ENCODE measurements at regions not wholly inside any gene's neighbourhood (a gene's known extent, or its start where the extent isn't known, plus 50 kb on each side); places are given as distances from the start of the nearest gene placed in this dataset.
A peak's percentile ranks its signal among the peaks of the same experiment; 100 is the strongest.

- Histone ChIP-seq H3K27ac (no peak overlapping the region), H3K9me3 (no peaks in the 10 kb centered on the region), H3K4me3 (no peak overlapping the region), H3K4me1 (peaks cover 0 to 20% (median 4%) of the 10 kb centered on the region in 3 donors), H3K27me3 (no peaks in the 10 kb centered on the region), H3K36me3 (no peaks in the 10 kb centered on the region)
- DNase-seq = no peak
- intact Hi-C loops (cut with DNase I) = no loop called here
- 88 to 100% methylated on average over 1 of the region's 1 CpG for WGBS, 2 donors
- TF ChIP-seq, protein P1, sequence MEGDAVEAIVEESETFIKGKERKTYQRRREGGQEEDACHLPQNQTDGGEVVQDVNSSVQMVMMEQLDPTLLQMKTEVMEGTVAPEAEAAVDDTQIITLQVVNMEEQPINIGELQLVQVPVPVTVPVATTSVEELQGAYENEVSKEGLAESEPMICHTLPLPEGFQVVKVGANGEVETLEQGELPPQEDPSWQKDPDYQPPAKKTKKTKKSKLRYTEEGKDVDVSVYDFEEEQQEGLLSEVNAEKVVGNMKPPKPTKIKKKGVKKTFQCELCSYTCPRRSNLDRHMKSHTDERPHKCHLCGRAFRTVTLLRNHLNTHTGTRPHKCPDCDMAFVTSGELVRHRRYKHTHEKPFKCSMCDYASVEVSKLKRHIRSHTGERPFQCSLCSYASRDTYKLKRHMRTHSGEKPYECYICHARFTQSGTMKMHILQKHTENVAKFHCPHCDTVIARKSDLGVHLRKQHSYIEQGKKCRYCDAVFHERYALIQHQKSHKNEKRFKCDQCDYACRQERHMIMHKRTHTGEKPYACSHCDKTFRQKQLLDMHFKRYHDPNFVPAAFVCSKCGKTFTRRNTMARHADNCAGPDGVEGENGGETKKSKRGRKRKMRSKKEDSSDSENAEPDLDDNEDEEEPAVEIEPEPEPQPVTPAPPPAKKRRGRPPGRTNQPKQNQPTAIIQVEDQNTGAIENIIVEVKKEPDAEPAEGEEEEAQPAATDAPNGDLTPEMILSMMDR (IDR thresholded peaks at IDR 0.05) = no peak
- TF ChIP-seq POLR2A (IDR thresholded peaks at IDR 0.05) = no peak
Measured at GRCh38 chr17:13398853-13399252, 202.9 kb downstream of the HS3ST3A1 start.

DNA sequence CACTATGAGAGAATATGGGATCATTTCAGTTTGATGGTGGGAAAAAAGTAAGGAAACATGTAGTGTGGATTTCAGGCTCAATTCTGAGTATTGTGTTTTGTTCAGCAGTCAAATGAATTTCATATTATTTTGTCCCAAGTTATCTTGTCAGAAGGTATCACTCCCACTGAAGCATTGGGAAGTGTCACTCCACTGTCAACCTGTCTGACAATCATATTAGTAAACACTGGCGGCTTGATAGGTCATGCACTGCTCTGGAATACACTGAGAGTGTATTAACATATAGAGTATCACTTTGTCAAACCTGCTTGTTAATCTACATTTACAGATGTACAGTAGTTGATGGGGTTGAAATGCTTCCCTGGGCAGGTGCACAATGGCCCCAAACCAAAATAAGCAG is 203.6 kb downstream of the HS3ST3A1 start:
- H3K4me3 ChIP-seq = no peak overlapping the region
- TF ChIP-seq, protein P1 (IDR thresholded peaks at IDR 0.05) = no peak
- TF ChIP-seq POLR2A (IDR thresholded peaks at IDR 0.05) = no peak
- WGBS, 2 donors = 93 to 100% methylated on average over 1 of the region's 1 CpG
- peaks cover 0 to 20% (median 4%) of the 10 kb centered on the region in 3 donors for H3K4me1 ChIP-seq
- no peaks in the 10 kb centered on the region for H3K36me3 ChIP-seq
- no peaks in the 10 kb centered on the region for H3K27me3 ChIP-seq
- H3K27ac ChIP-seq = no peak overlapping the region
- no peak for DNase-seq
- intact Hi-C loops (cut with DNase I) = no loop called here
- H3K9me3 ChIP-seq = no peaks in the 10 kb centered on the region

GRCh38 chr17:13395862-13396261 is 205.9 kb downstream of the HS3ST3A1 start:
- Histone ChIP-seq H3K27ac (peak overlapping the region in 2 of 4 donors; percentile 30 to 60), H3K4me3 (no peak overlapping the region), H3K36me3 (no peaks in the 10 kb centered on the region), H3K9me3 (no peaks in the 10 kb centered on the region), H3K4me1 (peaks cover 0 to 20% (median 4%) of the 10 kb centered on the region in 3 donors), H3K27me3 (no peaks in the 10 kb centered on the region)
- TF ChIP-seq, protein P1 (IDR thresholded peaks at IDR 0.05) = no peak
- TF ChIP-seq POLR2A (IDR thresholded peaks at IDR 0.05) = no peak
- intact Hi-C loops (cut with DNase I) = no loop called here
- 18 to 35% methylated on average over 1 of the region's 1 CpG for WGBS, 2 donors
- no peak for DNase-seq

DNA sequence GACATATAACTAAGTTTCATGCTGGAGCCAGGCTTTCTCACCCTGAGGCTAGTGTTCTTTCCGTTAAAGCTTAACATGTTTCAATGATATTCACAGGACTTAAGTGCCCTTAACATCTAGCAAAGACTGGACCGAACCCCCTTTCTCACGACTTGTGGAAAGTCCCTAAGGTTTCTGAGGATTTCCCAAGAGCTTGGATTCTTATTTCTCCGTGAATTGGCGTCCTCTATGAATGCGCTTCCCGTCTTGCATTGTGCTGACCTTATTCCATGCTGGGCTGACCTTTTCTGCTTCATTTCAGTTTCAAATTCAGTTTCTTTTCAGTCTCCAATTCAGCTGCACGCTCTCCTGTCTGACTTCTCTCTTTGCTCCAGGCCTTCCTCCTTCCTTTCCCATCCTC is 206.4 kb downstream of the HS3ST3A1 start:
- H3K27ac ChIP-seq = peak overlapping the region in 2 of 4 donors; percentile 30 to 60
- WGBS, 2 donors = 31 to 32% methylated on average over 8 of the region's 8 CpGs
- peaks cover 0 to 20% (median 4%) of the 10 kb centered on the region in 3 donors for H3K4me1 ChIP-seq
- H3K9me3 ChIP-seq = no peaks in the 10 kb centered on the region
- no peaks in the 10 kb centered on the region for H3K27me3 ChIP-seq
- intact Hi-C loops (cut with DNase I) = no loop called here
- no peak for TF ChIP-seq POLR2A (IDR thresholded peaks at IDR 0.05)
- TF ChIP-seq, protein P1 (IDR thresholded peaks at IDR 0.05) = no peak
- no peak for DNase-seq
- H3K4me3 ChIP-seq = no peak overlapping the region
- no peaks in the 10 kb centered on the region for H3K36me3 ChIP-seq

DNA sequence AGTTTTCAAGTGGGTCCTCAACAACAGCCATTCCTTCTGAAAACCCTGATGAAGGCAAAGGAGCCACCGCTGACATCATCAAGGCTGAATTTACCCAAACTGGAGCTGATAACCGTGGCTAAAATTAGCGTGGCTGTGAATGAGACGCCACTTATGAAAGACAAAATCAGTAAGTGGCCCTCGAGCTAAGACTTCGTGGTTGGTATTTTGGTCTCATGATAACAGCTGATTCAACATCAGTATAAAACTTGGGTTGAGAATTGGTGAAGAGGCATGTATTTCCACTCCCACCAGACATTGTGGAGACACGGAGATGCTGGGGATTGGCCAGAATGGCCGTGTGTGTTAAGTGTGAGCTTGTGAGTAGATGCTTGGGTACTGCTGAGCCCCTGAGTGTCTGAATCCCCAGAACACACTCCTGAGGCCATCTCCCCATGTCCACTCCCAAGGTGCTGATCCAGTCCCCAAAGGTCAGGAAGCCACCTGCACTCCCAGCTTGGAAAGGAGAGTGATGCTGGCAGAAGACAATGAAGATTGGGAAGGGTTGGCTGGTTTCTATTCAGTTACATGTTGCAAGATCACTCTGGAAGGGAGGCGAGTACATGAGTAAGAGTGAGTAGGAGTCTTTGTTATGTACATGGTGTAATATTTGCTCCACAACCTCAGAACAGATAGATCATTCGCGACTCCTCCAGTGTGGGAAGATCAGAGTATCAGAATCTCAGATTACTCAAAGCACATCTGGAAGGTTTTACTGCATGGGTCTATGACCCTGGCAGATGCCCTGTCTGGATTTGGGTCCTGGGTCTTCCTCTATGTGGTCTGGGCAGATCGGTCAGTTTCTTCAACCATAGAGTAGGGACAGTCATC is 207.7 kb downstream of the HS3ST3A1 start:
- 66 to 79% methylated on average over 11 of the region's 12 CpGs for WGBS, 2 donors
- TF ChIP-seq POLR2A (IDR thresholded peaks at IDR 0.05) = no peak
- no peaks in the 10 kb centered on the region for H3K27me3 ChIP-seq
- no peaks in the 10 kb centered on the region for H3K9me3 ChIP-seq
- H3K4me1 ChIP-seq = peaks cover 0 to 20% (median 4%) of the 10 kb centered on the region in 3 donors
- no peak for DNase-seq
- intact Hi-C loops (cut with DNase I) = no loop called here
- no peaks in the 10 kb centered on the region for H3K36me3 ChIP-seq
- no peak overlapping the region for H3K4me3 ChIP-seq
- no peak overlapping the region for H3K27ac ChIP-seq

All from esophagus squamous epithelium (tissue), 5 donors.